K562 (cell line): ENCODE measurements at regions not wholly inside any gene's neighbourhood (a gene's known extent, or its start where the extent isn't known, plus 50 kb on each side); places are given as distances from the start of the nearest gene placed in this dataset.

ENCODE experiments used
- JUND ChIP-seq, 2 experiments: IDR thresholded peaks; 2 replicates in 1 of 2; 3 replicates in 1 of 2; pipeline ENCODE4 v1.6.1; 2011; ENCODE audit warnings: borderline replicate concordance in 2 of 2, low read depth in 2 of 2, low read length in 2 of 2, improper control_type of control experiment in 1 of 2, missing biosample characterization in 1 of 2, missing genetic modification characterization in 1 of 2, missing genetic modification reagents in 1 of 2
- MIER1 ChIP-seq: fragments of 450-650 bp; IDR thresholded peaks from 2 replicates; pipeline ENCODE4 v1.6.1; 2016; ENCODE audit warnings: antibody characterized with exemption, mild to moderate bottlenecking, low read depth
- NRF1 ChIP-seq, 2 experiments: fragments of 450-650 bp; IDR thresholded peaks in 1 of 2; conservative IDR thresholded peaks in 1 of 2; 2 replicates each; pipeline ENCODE4 v1.6.1; 2014; ENCODE audit warnings: mild to moderate bottlenecking in 2 of 2
- POLR3A ChIP-seq: IDR thresholded peaks from 2 replicates; pipeline ENCODE4 v1.6.1; 2011; ENCODE audit warnings: borderline replicate concordance, mild to moderate bottlenecking, moderate library complexity; ENCODE audit not compliant: insufficient read length, insufficient read depth; ENCODE audit errors: extremely low read depth
- RBM34 ChIP-seq: fragments of 200-400 bp; formaldehyde crosslinking; IDR thresholded peaks from 2 replicates; pipeline ENCODE4 v1.6.1; 2018; ENCODE audit warnings: low read length, borderline replicate concordance; ENCODE audit not compliant: insufficient read depth
- ZNF175 ChIP-seq: fragments of 200-800 bp; sonication (Bioruptor generic); IDR thresholded peaks from 2 replicates; pipeline ENCODE4 v1.6.1; 2016; ENCODE audit warnings: low read depth, mild to moderate bottlenecking, missing genetic modification characterization, missing compliant biosample characterization
- ZNF224 ChIP-seq: sonication (generic); formaldehyde crosslinking; IDR thresholded peaks from 2 replicates; pipeline ENCODE4 v1.8.0; 2022; ENCODE audit warnings: mild to moderate bottlenecking, missing genetic modification reagents
- ZNF589 ChIP-seq: fragments of 200-800 bp; sonication (Bioruptor generic); IDR thresholded peaks from 2 replicates; pipeline ENCODE4 v1.6.1; 2016; ENCODE audit warnings: low read depth, missing genetic modification characterization, missing compliant biosample characterization
- TF ChIP-seq, protein P1 (sequence below): sonication (generic); formaldehyde crosslinking; IDR thresholded peaks from 2 replicates; pipeline ENCODE4 v1.8.0; 2023; ENCODE audit warnings: missing genetic modification reagents, mild to moderate bottlenecking, borderline replicate concordance
- TF ChIP-seq, protein P2 (sequence below): fragments of 450-650 bp; conservative IDR thresholded peaks from 2 replicates; pipeline ENCODE4 v1.6.1; 2016; ENCODE audit warnings: missing genetic modification characterization, low read depth, mild to moderate bottlenecking, missing compliant biosample characterization, moderate library complexity
- TF ChIP-seq, protein P3 (sequence below): fragments of 250-450 bp; sonication (Bioruptor Pico); IDR thresholded peaks from 2 replicates; pipeline ENCODE4 v1.5.0; 2021; ENCODE audit warnings: mild to moderate bottlenecking, borderline replicate concordance
- TF ChIP-seq, protein P4 (sequence below): fragments of 250-450 bp; sonication (Bioruptor Pico); IDR thresholded peaks from 2 replicates; pipeline ENCODE4 v1.9.0; 2021; ENCODE audit warnings: mild to moderate bottlenecking, inconsistent platforms

DNA sequence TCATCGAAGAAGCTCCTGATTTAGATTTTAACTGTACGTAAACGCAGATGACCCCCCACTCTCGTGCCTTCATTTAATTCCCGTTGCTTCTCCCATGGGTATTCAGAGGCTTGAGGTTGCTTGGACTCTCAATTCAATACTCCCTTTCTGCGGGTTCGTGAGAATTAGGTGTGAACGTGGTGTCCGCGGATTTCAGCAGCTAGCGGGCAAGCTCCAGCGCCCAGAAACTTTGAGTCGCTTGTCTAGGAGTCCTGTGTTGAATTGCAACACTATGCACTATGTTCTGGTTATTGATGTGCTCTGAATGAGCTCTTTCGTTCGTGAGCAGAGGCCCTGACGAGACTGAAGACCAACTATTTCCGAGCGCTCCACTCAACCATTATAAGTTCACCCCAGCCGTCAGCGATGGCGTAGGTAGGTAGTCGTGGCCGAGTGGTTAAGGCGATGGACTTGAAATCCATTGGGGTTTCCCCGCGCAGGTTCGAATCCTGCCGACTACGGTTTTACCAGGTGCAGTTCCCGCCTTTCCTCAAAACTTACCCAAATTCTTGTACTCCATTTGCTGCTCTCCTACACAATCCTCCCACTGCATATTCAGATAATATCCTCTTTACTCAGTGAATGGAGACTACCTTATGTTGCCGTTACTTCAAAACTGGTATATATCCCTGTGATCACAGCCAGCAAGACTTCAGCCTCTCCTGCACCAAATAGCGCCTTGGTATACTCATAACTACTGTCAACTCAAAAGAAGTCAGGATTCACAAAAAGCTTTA, 72.6 kb upstream of the ZNF184 start (continued):
- TF ChIP-seq, protein P1, sequence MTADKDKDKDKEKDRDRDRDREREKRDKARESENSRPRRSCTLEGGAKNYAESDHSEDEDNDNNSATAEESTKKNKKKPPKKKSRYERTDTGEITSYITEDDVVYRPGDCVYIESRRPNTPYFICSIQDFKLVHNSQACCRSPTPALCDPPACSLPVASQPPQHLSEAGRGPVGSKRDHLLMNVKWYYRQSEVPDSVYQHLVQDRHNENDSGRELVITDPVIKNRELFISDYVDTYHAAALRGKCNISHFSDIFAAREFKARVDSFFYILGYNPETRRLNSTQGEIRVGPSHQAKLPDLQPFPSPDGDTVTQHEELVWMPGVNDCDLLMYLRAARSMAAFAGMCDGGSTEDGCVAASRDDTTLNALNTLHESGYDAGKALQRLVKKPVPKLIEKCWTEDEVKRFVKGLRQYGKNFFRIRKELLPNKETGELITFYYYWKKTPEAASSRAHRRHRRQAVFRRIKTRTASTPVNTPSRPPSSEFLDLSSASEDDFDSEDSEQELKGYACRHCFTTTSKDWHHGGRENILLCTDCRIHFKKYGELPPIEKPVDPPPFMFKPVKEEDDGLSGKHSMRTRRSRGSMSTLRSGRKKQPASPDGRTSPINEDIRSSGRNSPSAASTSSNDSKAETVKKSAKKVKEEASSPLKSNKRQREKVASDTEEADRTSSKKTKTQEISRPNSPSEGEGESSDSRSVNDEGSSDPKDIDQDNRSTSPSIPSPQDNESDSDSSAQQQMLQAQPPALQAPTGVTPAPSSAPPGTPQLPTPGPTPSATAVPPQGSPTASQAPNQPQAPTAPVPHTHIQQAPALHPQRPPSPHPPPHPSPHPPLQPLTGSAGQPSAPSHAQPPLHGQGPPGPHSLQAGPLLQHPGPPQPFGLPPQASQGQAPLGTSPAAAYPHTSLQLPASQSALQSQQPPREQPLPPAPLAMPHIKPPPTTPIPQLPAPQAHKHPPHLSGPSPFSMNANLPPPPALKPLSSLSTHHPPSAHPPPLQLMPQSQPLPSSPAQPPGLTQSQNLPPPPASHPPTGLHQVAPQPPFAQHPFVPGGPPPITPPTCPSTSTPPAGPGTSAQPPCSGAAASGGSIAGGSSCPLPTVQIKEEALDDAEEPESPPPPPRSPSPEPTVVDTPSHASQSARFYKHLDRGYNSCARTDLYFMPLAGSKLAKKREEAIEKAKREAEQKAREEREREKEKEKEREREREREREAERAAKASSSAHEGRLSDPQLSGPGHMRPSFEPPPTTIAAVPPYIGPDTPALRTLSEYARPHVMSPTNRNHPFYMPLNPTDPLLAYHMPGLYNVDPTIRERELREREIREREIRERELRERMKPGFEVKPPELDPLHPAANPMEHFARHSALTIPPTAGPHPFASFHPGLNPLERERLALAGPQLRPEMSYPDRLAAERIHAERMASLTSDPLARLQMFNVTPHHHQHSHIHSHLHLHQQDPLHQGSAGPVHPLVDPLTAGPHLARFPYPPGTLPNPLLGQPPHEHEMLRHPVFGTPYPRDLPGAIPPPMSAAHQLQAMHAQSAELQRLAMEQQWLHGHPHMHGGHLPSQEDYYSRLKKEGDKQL (CRISPR knock-in tag), result no peak
- TF ChIP-seq MIER1 (no peak), JUND (IDR thresholded peaks at IDR 0.05; ENCODE audit: borderline replicate concordance, low read depth, low read length) (peak; percentile 77), JUND (tag; IDR thresholded peaks at IDR 0.05; ENCODE audit: borderline replicate concordance, low read depth, low read length) (peak; percentile 71; the same call in 1 of the 3 replicates), NRF1 (conservative IDR thresholded peaks at IDR 0.05 in 1 of 2, IDR thresholded peaks at IDR 0.05 in 1 of 2) (peak; percentile 78 to 84), RBM34 (no peak), ZNF175 (no peak), ZNF589 (0 out of 2 replicates have a peak, but pooled peaks have one; percentile 45), ZNF224 (CRISPR knock-in tag) (no peak), POLR3A (peak; percentile 92)
- TF ChIP-seq, protein P2, sequence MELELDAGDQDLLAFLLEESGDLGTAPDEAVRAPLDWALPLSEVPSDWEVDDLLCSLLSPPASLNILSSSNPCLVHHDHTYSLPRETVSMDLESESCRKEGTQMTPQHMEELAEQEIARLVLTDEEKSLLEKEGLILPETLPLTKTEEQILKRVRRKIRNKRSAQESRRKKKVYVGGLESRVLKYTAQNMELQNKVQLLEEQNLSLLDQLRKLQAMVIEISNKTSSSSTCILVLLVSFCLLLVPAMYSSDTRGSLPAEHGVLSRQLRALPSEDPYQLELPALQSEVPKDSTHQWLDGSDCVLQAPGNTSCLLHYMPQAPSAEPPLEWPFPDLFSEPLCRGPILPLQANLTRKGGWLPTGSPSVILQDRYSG (tag), result no peak
- TF ChIP-seq, protein P3, sequence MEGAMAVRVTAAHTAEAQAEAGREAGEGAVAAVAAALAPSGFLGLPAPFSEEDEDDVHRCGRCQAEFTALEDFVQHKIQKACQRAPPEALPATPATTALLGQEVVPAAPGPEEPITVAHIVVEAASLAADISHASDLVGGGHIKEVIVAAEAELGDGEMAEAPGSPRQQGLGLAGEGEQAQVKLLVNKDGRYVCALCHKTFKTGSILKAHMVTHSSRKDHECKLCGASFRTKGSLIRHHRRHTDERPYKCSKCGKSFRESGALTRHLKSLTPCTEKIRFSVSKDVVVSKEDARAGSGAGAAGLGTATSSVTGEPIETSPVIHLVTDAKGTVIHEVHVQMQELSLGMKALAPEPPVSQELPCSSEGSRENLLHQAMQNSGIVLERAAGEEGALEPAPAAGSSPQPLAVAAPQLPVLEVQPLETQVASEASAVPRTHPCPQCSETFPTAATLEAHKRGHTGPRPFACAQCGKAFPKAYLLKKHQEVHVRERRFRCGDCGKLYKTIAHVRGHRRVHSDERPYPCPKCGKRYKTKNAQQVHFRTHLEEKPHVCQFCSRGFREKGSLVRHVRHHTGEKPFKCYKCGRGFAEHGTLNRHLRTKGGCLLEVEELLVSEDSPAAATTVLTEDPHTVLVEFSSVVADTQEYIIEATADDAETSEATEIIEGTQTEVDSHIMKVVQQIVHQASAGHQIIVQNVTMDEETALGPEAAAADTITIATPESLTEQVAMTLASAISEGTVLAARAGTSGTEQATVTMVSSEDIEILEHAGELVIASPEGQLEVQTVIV, result no peak
- TF ChIP-seq, protein P4, sequence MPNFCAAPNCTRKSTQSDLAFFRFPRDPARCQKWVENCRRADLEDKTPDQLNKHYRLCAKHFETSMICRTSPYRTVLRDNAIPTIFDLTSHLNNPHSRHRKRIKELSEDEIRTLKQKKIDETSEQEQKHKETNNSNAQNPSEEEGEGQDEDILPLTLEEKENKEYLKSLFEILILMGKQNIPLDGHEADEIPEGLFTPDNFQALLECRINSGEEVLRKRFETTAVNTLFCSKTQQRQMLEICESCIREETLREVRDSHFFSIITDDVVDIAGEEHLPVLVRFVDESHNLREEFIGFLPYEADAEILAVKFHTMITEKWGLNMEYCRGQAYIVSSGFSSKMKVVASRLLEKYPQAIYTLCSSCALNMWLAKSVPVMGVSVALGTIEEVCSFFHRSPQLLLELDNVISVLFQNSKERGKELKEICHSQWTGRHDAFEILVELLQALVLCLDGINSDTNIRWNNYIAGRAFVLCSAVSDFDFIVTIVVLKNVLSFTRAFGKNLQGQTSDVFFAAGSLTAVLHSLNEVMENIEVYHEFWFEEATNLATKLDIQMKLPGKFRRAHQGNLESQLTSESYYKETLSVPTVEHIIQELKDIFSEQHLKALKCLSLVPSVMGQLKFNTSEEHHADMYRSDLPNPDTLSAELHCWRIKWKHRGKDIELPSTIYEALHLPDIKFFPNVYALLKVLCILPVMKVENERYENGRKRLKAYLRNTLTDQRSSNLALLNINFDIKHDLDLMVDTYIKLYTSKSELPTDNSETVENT (CRISPR knock-in tag), result peak; percentile 72; the same call in 1 of the 2 replicates
